Activated CD4-positive, alpha-beta T cell treated with anti-CD3 and anti-CD28 coated beads, Interleukin-2, Interleukin-4, amounts not matched to agents 100 ng/mL and 50 ng/mL, durations not matched to agents 16 hours and 8 hours (primary cell): ENCODE measurements at regions not wholly inside any gene's neighbourhood (a gene's known extent, or its start where the extent isn't known, plus 50 kb on each side); places are given as distances from the start of the nearest gene placed in this dataset.

Experiments used
- DNase-seq: peaks from one replicate; pipeline ENCODE4 v3.0.0-alpha.2; 2020; ENCODE audit warnings: low spot score

DNA sequence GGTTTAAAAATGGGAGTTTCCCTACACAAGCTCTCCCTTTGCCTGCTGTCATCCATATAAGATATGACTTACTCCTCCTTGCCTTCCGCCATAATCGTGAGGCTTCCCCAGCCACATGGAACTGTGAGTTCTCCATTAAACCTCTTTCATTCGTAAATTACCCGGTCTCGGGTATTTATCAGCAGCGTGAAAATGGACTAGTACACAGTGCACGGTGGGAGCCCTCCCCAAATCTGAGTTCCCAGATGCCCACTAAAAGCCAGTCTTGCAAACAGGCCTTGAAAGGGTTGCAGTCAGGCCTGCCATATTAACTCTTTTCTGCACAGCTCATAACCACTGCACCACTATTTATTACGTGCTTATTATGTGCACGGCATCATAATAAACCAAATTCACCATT lies 400.9 kb downstream of the PRDM2 start:
- no peak for DNase-seq

GRCh38 chr1:14102180-14102579 lies 402.2 kb downstream of the PRDM2 start:
- DNase-seq = no peak

- DNase-seq = no peak
Observed at GRCh38 chr1:14103878-14104430, 404.0 kb downstream of the PRDM2 start.

- no peak for DNase-seq
Observed at GRCh38 chr1:14106126-14106525, 406.1 kb downstream of the PRDM2 start.

- no peak for DNase-seq
Observed at GRCh38 chr1:14106679-14107313, 406.8 kb downstream of the PRDM2 start.

- no peak for DNase-seq
Observed at GRCh38 chr1:14108356-14109275, 408.6 kb downstream of the PRDM2 start.

GRCh38 chr1:14109276-14109635 lies 409.3 kb downstream of the PRDM2 start:
- no peak for DNase-seq

DNA sequence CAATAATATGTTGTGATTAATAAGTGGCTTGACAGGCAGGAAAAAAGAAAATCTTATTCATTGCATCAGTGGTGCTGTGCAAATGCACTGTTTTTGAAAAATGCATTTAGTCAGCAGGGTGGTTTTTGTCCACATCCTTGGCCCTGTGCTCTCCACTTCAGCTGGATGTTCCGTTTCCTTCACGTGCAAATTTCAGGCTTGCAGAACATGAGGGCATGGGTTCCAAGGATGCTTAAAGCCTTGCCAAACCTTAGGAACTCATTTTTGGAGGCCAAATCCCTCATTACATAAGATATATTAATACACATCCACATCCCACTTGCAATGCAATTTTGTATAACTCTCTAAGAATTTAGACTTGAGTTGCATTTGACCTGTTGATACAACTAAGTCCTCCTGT lies 410.1 kb downstream of the PRDM2 start:
- DNase-seq = no peak

GRCh38 chr1:14111121-14111520 lies 411.1 kb downstream of the PRDM2 start:
- no peak for DNase-seq

GRCh38 chr1:14112613-14113012 lies 412.6 kb downstream of the PRDM2 start:
- no peak for DNase-seq

DNA sequence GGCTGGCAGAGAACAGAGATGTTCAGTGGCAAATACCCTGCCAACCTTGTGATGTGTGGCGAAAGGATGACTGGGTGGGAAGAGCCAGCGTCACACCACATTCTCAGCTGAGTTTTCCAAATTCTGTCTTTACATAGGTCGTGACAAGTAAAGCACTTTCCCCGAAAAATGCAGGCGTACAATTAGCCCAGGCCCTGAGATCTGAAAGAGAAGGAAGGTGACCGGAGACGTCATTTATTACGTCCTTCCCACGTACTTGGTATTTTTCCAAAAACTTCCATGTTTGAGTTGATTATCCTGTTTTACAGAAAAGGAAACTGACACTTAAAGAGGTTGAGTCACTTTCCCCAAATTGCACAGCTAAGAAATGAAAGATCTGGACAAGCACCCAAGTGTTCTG lies 413.3 kb downstream of the PRDM2 start:
- no peak for DNase-seq

GRCh38 chr1:14113841-14114567 lies 414.0 kb downstream of the PRDM2 start:
- DNase-seq = peak; percentile 2

DNA sequence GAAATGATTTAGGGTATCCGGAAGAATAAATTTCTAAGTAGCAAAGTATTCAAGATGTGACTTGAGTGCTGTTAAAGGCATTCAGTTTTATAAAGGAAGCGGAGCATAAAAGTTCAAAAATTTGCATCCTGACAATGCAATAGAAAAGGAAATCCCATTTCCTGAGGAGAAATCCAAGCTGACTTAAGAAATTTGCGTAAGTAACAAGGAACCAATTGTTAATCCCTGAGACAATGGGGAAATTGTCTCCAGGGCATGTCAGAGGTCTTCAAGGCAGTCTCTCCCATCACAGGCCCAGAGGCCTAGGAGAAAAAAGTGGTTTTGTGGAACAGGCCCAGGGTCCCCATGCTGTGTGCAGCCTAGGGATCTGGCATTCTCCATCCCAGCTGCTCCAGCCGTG lies 416.0 kb downstream of the PRDM2 start:
- no peak for DNase-seq

GRCh38 chr1:14117700-14118099 lies 417.7 kb downstream of the PRDM2 start:
- no peak for DNase-seq

GRCh38 chr1:14118691-14119485 lies 418.9 kb downstream of the PRDM2 start:
- DNase-seq = no peak

DNA sequence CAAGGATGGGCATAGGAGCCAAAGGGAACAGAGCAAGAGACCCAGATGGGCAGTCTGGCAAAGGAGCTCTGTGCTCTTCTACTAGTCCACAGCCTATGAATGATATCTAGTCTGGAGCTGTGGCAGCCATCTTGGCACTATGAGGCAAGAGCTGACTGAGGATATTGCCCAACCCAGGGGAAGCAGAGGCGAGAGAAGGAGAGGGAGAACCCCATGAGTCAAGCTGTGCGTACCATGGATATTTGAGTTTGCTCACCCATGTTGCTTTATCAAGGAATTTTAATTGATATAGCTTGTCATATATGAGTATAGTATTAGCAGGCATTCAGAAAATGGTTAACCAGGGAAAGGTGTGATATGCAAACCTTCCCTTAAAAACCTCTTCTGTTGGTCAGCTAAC lies 420.9 kb downstream of the PRDM2 start:
- DNase-seq = no peak

GRCh38 chr1:14128096-14128495 lies 428.1 kb downstream of the PRDM2 start:
- no peak for DNase-seq

GRCh38 chr1:14129009-14129408 lies 429.0 kb downstream of the PRDM2 start:
- no peak for DNase-seq

GRCh38 chr1:14135070-14135469 lies 435.1 kb downstream of the PRDM2 start:
- no peak for DNase-seq

DNA sequence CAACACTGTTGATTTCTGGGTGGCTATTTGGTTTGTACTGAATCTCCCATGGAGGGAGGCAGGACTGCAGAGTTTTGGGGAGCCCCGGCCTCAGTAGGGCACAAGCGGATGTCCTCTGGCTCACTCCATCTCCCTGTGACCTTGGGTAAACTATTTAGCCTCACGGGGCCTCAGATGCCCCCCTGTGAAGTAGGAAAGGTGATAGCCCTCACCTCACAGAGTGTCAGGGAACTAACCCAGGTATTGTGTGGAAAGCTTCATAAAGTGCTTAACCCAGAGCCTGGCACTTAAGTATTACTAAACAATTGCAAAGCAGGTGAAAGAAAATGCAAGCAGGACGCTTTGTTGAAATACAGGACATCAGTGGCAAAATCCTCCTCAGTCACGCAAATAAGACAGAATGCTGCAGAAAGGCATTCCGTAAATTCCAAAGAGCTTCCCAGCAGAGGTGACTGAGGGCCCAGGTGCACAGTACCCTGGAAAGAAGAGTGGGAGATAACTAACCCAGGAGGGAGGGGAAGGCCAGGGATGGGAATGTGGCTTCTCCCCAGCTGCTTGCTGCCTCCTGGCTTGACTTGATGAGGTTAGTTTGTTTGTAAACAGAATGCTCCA lies 436.3 kb downstream of the PRDM2 start:
- no peak for DNase-seq

DNA sequence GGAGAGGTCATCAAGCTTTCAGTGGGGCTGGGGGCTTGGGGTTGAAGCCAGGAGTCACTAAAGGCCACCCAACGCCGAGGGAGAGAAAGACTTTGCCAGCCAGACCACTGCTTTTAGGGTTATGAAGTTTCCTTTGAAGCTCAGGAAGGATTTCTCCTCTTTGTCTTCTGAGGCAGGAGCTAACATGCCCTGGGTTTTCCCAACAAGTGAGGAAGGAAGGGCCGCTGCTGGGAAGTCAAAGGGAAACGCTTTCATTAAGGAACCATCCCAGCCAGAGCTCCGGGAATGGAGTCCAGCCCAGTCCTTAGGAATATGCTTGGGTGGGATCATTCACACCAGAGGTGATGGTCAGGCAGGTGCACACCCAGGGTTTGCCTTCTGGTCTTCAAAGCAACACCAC lies 436.9 kb downstream of the PRDM2 start:
- DNase-seq = no peak
